ENCODE measurements at regions not wholly inside any gene's neighbourhood (a gene's known extent, or its start where the extent isn't known, plus 50 kb on each side); places are given as distances from the start of the nearest gene placed in this dataset.

DNA sequence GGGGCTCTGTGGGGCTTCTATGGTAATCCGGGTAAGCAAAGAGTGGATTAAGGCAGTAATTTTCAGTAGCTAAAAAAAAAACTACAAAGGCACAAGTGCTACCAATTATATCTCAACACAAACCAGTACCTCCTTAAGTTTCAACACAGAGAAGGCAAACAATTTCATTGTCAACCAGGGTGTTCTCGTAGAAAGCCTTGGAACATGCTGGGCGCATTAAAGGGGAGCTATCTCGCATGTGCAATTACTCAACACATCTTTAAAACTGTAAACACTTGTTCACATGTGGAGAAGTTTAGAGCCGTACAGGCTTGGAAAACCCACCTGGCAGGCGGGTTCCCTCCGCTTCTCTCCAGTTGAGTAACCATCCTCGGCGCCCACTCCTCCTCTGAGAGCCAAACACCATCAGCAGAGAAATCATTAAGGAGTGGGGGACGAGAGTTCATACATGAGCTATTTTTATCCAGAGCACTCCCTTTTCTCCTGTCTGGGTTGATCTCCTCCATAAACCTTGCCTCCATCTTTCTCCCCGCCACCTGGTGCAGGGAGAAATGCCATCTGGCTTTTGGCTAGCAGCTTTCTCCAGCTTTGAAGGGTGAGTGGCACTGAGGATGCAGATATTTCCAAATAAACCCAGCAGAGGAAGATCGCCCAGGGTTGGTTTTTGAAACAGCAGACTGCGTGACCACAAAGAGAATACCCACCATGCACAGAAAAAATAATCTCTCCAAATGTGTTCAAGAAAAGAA lies 287.1 kb downstream of the WDR11 start:
- TF ChIP-seq POLR2A (IDR thresholded peaks at IDR 0.05; ENCODE audit: extremely low read depth, insufficient read length) (no peak), MYC (IDR thresholded peaks at IDR 0.05; ENCODE audit: low read depth, low read length) (no peak)
- TF ChIP-seq, protein P1, sequence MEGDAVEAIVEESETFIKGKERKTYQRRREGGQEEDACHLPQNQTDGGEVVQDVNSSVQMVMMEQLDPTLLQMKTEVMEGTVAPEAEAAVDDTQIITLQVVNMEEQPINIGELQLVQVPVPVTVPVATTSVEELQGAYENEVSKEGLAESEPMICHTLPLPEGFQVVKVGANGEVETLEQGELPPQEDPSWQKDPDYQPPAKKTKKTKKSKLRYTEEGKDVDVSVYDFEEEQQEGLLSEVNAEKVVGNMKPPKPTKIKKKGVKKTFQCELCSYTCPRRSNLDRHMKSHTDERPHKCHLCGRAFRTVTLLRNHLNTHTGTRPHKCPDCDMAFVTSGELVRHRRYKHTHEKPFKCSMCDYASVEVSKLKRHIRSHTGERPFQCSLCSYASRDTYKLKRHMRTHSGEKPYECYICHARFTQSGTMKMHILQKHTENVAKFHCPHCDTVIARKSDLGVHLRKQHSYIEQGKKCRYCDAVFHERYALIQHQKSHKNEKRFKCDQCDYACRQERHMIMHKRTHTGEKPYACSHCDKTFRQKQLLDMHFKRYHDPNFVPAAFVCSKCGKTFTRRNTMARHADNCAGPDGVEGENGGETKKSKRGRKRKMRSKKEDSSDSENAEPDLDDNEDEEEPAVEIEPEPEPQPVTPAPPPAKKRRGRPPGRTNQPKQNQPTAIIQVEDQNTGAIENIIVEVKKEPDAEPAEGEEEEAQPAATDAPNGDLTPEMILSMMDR (IDR thresholded peaks at IDR 0.05; ENCODE audit: low read depth, low read length) = no peak
- TF ChIP-seq, protein P2, sequence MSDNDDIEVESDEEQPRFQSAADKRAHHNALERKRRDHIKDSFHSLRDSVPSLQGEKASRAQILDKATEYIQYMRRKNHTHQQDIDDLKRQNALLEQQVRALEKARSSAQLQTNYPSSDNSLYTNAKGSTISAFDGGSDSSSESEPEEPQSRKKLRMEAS (IDR thresholded peaks at IDR 0.05; ENCODE audit: low read depth, low read length) = no peak
